SK-N-MC (cell line): ENCODE measurements at regions not wholly inside any gene's neighbourhood (a gene's known extent, or its start where the extent isn't known, plus 50 kb on each side); places are given as distances from the start of the nearest gene placed in this dataset.

Source experiments
- DNase-seq: peaks from one replicate; pipeline ENCODE4 v3.0.0-alpha.2; 2011; ENCODE audit warnings: low read depth, low spot score
- H3K27ac ChIP-seq: fragments of 200-600 bp; sonication (generic); 2 replicates; pipeline ENCODE4 v1.5.1; 2016; ENCODE audit warnings: mixed run types
- H3K36me3 ChIP-seq: fragments of 200-600 bp; sonication (generic); 2 replicates; pipeline ENCODE4 v1.6.1; 2017; ENCODE audit warnings: antibody characterized with exemption, low read length, mixed read lengths; ENCODE audit not compliant: insufficient read depth
- H3K4me3 ChIP-seq: fragments of 200-600 bp; sonication (generic); 2 replicates; pipeline ENCODE4 v1.5.1; 2016
- H3K9ac ChIP-seq: fragments of 200-600 bp; sonication (generic); 2 replicates; pipeline ENCODE4 v1.8.0; 2017; ENCODE audit warnings: mixed run types, mixed read lengths; ENCODE audit not compliant: insufficient read length
- H3K9me3 ChIP-seq: fragments of 200-600 bp; sonication (generic); 2 replicates; pipeline ENCODE4 v1.6.1; 2017; ENCODE audit warnings: low read depth, mild to moderate bottlenecking, antibody characterized with exemption, low read length, moderate library complexity, mixed read lengths
- EZH2 ChIP-seq: fragments of 200-600 bp; sonication (generic); IDR thresholded peaks from one replicate; pipeline ENCODE4 v1.6.1; 2017; ENCODE audit warnings: antibody characterized with exemption
- FOXP2 ChIP-seq: optimal IDR thresholded peaks from 2 replicates; pipeline ENCODE3; 2011; ENCODE audit warnings: mild to moderate bottlenecking, moderate library complexity; ENCODE audit not compliant: insufficient read depth; ENCODE audit errors: extremely low read length, control extremely low read depth
- POLR2AphosphoS5 ChIP-seq: IDR thresholded peaks from 2 replicates; pipeline ENCODE4 v1.6.1; 2012; ENCODE audit warnings: mild to moderate bottlenecking, low read depth, low read length, borderline replicate concordance

DNA sequence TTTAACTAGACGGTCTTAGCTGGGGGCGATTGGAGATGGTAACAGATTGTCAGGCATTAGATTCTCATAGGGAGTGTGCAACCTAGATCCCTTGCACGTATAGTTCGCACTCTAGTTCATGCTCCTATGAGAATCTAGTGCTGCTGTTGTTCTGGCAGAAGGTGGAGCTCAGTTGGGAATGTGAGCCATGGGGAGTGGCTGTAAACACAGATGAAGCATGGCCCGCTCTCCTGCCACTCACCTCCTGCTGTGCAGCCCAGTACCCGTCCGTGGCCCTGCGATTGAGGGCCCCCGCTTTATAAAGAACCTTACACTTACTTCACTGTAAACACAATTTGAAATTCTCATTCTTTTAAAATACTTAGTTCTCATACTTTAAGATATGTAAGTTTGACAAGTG, 339.4 kb downstream of the CDH26 start:
- DNase-seq = no peak
- H3K36me3 ChIP-seq = no peaks in the 10 kb centered on the region
- TF ChIP-seq EZH2 = no peak
- TF ChIP-seq FOXP2 = no peak
- no peak for TF ChIP-seq POLR2AphosphoS5
- H3K9me3 ChIP-seq = no peaks in the 10 kb centered on the region
- no peak overlapping the region for H3K27ac ChIP-seq
- H3K9ac ChIP-seq = no peak overlapping the region
- H3K4me3 ChIP-seq = no peak overlapping the region

DNA sequence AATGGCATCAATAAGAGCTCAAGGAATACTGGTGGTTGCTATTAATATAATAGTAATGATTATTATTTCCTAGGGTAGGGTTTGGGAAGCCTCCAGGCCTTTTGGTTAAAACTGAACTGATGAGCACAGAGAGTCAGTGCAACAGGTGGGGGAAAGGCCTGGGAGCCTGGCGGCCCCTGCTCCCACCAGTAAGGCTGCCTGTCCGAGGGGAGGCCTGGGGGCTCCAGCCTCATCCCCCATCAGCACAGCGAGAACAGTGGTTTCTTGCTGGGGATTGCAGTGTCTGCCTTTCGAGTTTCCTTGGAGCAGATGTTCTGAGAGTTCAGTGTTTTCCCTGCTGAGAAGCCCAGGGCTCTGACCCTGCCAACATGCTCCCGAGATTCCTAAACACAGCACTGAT, 340.4 kb downstream of the CDH26 start:
- no peak for TF ChIP-seq EZH2
- TF ChIP-seq FOXP2 = no peak
- no peak for TF ChIP-seq POLR2AphosphoS5
- Histone ChIP-seq H3K27ac (no peak overlapping the region), H3K9me3 (no peaks in the 10 kb centered on the region), H3K4me3 (no peak overlapping the region), H3K36me3 (no peaks in the 10 kb centered on the region), H3K9ac (no peak overlapping the region)
- no peak for DNase-seq

DNA sequence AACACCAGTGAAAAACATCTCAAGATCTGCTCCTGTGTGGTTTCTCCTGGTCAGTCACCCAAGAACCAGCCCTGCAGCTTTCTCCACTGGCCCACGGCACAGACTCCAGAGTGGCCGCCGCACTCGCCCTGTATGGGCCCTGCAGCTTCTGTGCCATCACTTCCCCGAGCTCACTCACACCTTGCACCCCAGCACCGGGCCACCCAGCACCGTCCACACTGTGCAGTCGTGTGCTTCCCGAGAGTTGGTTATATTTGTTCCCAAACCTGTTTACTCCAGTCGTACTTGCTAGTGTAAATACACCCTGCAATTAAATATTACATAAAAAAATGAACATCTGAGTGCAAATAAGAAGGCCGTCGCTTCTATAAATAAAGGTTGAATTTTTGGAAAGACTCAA, 341.7 kb downstream of the CDH26 start:
- no peak for DNase-seq
- Histone ChIP-seq H3K9ac (no peak overlapping the region), H3K36me3 (no peaks in the 10 kb centered on the region), H3K9me3 (no peaks in the 10 kb centered on the region), H3K27ac (no peak overlapping the region), H3K4me3 (no peak overlapping the region)
- no peak for TF ChIP-seq FOXP2
- no peak for TF ChIP-seq POLR2AphosphoS5
- no peak for TF ChIP-seq EZH2

DNA sequence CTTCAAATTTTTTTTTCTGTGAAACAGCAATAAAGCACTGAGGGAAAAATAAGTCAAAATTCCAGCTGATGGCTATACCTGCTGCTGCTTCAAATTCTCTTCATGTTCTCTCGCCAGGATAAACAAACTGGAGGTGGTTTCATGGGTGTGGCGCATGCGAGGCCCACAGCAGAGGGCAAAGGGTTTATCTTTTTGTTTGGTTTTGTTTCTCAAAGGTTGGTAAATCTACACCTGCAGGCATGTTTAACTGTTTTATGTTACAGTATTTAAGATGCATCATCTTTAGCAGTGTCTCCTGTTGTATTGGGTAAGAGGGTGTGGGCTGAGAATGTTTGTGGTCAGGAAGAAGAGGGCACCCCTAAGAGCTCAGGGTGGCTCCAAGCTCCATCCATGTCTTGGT, 342.2 kb downstream of the CDH26 start:
- H3K36me3 ChIP-seq = no peaks in the 10 kb centered on the region
- no peaks in the 10 kb centered on the region for H3K9me3 ChIP-seq
- H3K27ac ChIP-seq = no peak overlapping the region
- no peak overlapping the region for H3K4me3 ChIP-seq
- no peak overlapping the region for H3K9ac ChIP-seq
- TF ChIP-seq EZH2 = no peak
- no peak for DNase-seq

DNA sequence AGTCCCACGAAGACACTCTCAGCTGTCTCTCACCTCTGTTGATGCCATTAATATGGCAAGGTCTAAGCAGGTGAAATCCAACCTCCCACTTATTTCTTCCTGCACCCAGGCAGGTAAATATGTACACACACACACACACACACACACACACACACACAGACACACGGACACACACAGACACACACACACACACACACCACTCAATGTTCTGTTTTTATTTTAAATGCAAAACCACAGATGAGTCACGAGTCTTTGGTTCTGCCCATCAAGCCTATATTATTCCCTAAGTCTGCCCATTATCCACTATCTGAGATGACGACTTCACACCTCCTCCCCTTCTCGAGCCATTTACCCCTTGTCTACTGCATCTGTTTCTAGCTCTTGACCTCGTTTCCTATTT, 344.7 kb downstream of the CDH26 start:
- H3K9ac ChIP-seq = no peak overlapping the region
- no peak overlapping the region for H3K27ac ChIP-seq
- H3K36me3 ChIP-seq = no peaks in the 10 kb centered on the region
- no peak for DNase-seq
- no peak overlapping the region for H3K4me3 ChIP-seq
- no peaks in the 10 kb centered on the region for H3K9me3 ChIP-seq
- TF ChIP-seq POLR2AphosphoS5 = no peak
- TF ChIP-seq FOXP2 = no peak
- no peak for TF ChIP-seq EZH2

DNA sequence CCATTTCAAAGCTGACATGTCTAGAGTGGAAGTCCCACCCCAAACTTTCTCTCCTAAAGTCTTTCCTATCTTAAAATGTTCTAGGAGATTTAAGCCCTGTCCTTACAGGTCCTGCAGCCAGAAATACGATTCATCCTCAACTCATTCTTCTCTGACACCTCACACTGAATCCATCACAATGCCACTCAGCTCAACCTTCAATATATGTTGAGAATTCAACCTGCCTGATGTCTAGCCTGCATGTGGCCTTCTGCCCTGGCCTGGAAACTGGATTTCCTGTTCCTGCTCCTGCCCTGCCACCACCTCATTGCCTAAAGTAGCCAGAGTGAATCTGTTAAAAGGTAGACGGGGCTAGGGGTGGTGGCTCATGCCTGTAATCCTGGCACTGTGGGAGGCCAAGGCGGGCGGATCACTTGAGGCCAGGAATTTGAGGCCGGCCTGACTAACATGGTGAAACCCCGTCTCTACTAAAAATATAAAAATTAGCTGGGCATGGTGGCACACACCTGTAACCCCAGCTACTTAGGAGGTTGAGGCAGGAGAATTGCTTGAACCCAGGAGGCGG, 345.9 kb downstream of the CDH26 start:
- no peak overlapping the region for H3K9ac ChIP-seq
- H3K27ac ChIP-seq = no peak overlapping the region
- TF ChIP-seq EZH2 (no peak), POLR2AphosphoS5 (no peak), FOXP2 (no peak)
- DNase-seq = no peak
- H3K9me3 ChIP-seq = no peaks in the 10 kb centered on the region
- no peak overlapping the region for H3K4me3 ChIP-seq
- no peaks in the 10 kb centered on the region for H3K36me3 ChIP-seq

DNA sequence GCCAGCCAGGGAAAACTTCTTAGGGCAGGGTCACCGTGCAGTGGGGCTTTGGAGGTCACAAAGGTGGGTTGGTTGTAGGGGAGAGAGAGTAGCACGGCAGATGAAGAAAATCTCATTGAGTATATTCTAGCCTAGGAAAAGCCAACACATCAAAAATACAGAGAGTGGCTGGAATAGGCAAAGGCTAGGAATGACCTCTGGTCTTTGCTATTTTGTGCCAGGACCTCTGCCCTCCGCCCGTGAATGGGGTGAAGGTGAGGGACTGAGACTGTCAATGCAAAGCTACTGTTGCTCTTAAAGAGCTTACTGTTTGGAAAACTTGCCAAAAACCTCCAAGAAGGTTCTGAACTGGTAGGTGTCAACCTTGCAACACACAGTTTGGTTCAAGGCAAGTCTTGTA, 346.7 kb downstream of the CDH26 start:
- Histone ChIP-seq H3K9ac (no peak overlapping the region), H3K27ac (no peak overlapping the region), H3K9me3 (no peaks in the 10 kb centered on the region), H3K4me3 (no peak overlapping the region), H3K36me3 (no peaks in the 10 kb centered on the region)
- DNase-seq = no peak
- TF ChIP-seq FOXP2 = no peak
- TF ChIP-seq EZH2 = no peak
- no peak for TF ChIP-seq POLR2AphosphoS5

DNA sequence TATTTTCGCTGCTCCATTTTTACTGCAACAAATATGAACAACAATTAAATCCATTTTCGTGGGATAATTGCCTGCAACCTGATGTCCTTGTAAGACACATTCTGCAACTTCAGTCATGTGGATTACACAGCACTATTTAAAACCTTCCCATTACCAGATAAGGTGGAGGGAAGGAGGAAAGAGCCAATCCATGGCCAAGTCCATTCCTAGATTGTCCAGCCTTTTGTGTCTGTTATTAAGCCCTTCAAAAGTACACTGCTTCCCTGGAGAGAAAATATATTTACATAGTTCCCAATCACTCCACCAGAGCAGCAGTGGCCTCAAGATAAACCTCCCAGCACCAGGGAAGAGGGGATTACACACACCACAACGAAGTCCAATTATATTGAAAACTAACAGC, 347.9 kb downstream of the CDH26 start:
- Histone ChIP-seq H3K36me3 (no peaks in the 10 kb centered on the region), H3K9me3 (no peaks in the 10 kb centered on the region), H3K27ac (no peak overlapping the region), H3K4me3 (no peak overlapping the region), H3K9ac (no peak overlapping the region)
- TF ChIP-seq FOXP2 = no peak
- no peak for TF ChIP-seq POLR2AphosphoS5
- no peak for TF ChIP-seq EZH2
- DNase-seq = no peak

DNA sequence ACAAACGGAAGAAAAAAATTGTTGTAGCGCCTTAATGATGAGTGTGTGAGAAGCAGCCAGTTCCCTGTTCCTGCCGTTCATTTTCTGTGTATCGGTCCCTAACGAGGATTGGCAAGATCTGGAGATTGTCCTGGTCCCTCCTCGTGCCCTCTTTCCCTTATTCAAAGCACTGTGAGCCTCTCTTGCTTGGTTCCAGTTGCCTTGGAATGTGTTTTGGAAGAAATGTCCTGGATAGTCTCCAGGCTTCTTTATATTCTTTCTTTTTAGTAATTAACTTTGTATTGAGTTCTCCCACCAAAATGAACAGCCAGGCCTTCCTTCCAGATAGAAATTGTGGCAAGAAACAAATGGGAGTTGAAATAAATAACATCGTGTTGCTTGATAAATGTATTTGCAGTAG, 348.3 kb downstream of the CDH26 start:
- H3K36me3 ChIP-seq = no peaks in the 10 kb centered on the region
- no peak overlapping the region for H3K4me3 ChIP-seq

More for the DNA sequence above, 348.3 kb downstream of the CDH26 start:
- DNase-seq = no peak
- Histone ChIP-seq H3K9ac (no peak overlapping the region), H3K9me3 (no peaks in the 10 kb centered on the region), H3K27ac (no peak overlapping the region)
- no peak for TF ChIP-seq POLR2AphosphoS5
